Chondrocyte (in vitro differentiated cells): ENCODE measurements at regions not wholly inside any gene's neighbourhood (a gene's known extent, or its start where the extent isn't known, plus 50 kb on each side); places are given as distances from the start of the nearest gene placed in this dataset.

Source experiments
- DNase-seq: peaks from one replicate; pipeline ENCODE4 v3.0.0; 2021; ENCODE audit warnings: mixed read lengths, low spot score
- H3K27ac Mint-ChIP-seq: one replicate; pipeline ENCODE4 v1.8.0; 2021; ENCODE audit warnings: mild to moderate bottlenecking, moderate library complexity, mixed read lengths; ENCODE audit not compliant: unreplicated experiment
- H3K27me3 Mint-ChIP-seq: 2 replicates; pipeline ENCODE4 v1.8.0; 2021; ENCODE audit warnings: low read depth, mixed read lengths
- H3K36me3 Mint-ChIP-seq: 2 replicates; pipeline ENCODE4 v1.8.0; 2021; ENCODE audit warnings: low read depth, mixed read lengths
- H3K4me1 Mint-ChIP-seq: 2 replicates; pipeline ENCODE4 v1.8.0; 2021; ENCODE audit warnings: low read depth, mild to moderate bottlenecking, mixed read lengths
- H3K4me3 Mint-ChIP-seq: one replicate; pipeline ENCODE4 v1.8.0; 2021; ENCODE audit warnings: mild to moderate bottlenecking, moderate library complexity, mixed read lengths; ENCODE audit not compliant: unreplicated experiment
- H3K9me3 Mint-ChIP-seq: 2 replicates; pipeline ENCODE4 v1.8.0; 2021; ENCODE audit warnings: low read depth, mixed read lengths
- CTCF ChIP-seq: fragments of 200-600 bp; sonication (generic); IDR thresholded peaks from 2 replicates; pipeline ENCODE4 v1.5.0; 2021; ENCODE audit warnings: antibody characterized with exemption, mild to moderate bottlenecking, moderate library complexity

GRCh38 chr16:64892835-64893785, 228.8 kb downstream of the CDH11 start:
- no peaks in the 10 kb centered on the region for H3K27me3 Mint-ChIP-seq
- peaks cover 4% of the 10 kb centered on the region for H3K9me3 Mint-ChIP-seq
- TF ChIP-seq CTCF: peak; percentile 48
- H3K4me1 Mint-ChIP-seq: peaks cover 69% of the 10 kb centered on the region
- peak overlapping the region; percentile 83 for H3K27ac Mint-ChIP-seq
- DNase-seq: no peak
- H3K4me3 Mint-ChIP-seq: no peak overlapping the region
- H3K36me3 Mint-ChIP-seq: no peaks in the 10 kb centered on the region

GRCh38 chr16:64889446-64889845, 232.4 kb downstream of the CDH11 start:
- Mint-ChIP-seq H3K4me1 (peaks cover 47% of the 10 kb centered on the region), H3K36me3 (no peaks in the 10 kb centered on the region), H3K27ac (no peak overlapping the region), H3K4me3 (no peak overlapping the region), H3K27me3 (no peaks in the 10 kb centered on the region), H3K9me3 (peaks cover 7% of the 10 kb centered on the region)
- no peak for TF ChIP-seq CTCF
- DNase-seq: no peak

GRCh38 chr16:64887651-64888050, 234.2 kb downstream of the CDH11 start:
- Mint-ChIP-seq H3K4me1 (peaks cover 37% of the 10 kb centered on the region), H3K36me3 (no peaks in the 10 kb centered on the region)

GRCh38 chr16:64882078-64882784, 239.6 kb downstream of the CDH11 start:
- H3K4me3 Mint-ChIP-seq: no peak overlapping the region
- no peak overlapping the region for H3K27ac Mint-ChIP-seq
- no peaks in the 10 kb centered on the region for H3K27me3 Mint-ChIP-seq
- H3K4me1 Mint-ChIP-seq: peaks cover 47% of the 10 kb centered on the region
- peaks cover under 1% of the 10 kb centered on the region for H3K36me3 Mint-ChIP-seq
- no peak for TF ChIP-seq CTCF
- no peak for DNase-seq
- peaks cover 6% of the 10 kb centered on the region for H3K9me3 Mint-ChIP-seq

More at GRCh38 chr16:64887651-64888050, 234.2 kb downstream of the CDH11 start:
- no peak for DNase-seq
- TF ChIP-seq CTCF: no peak
- H3K4me3 Mint-ChIP-seq: no peak overlapping the region
- peaks cover 9% of the 10 kb centered on the region for H3K9me3 Mint-ChIP-seq
- no peak overlapping the region for H3K27ac Mint-ChIP-seq
- no peaks in the 10 kb centered on the region for H3K27me3 Mint-ChIP-seq

GRCh38 chr16:64880994-64881393, 240.9 kb downstream of the CDH11 start:
- H3K9me3 Mint-ChIP-seq: peaks cover 10% of the 10 kb centered on the region
- DNase-seq: no peak
- peaks cover 41% of the 10 kb centered on the region for H3K4me1 Mint-ChIP-seq
- peak overlapping the region; percentile 23 for H3K27ac Mint-ChIP-seq
- no peak overlapping the region for H3K4me3 Mint-ChIP-seq
- TF ChIP-seq CTCF: no peak
- H3K27me3 Mint-ChIP-seq: no peaks in the 10 kb centered on the region
- H3K36me3 Mint-ChIP-seq: peaks cover 2% of the 10 kb centered on the region
